ENCODE measurements at regions not wholly inside any gene's neighbourhood (a gene's known extent, or its start where the extent isn't known, plus 50 kb on each side); places are given as distances from the start of the nearest gene placed in this dataset.
"Not testable (repeated sequence)": the region's sequence is repeated elsewhere in the genome, so short reads cannot be mapped to it uniquely, and the experiment has no call there.

DNA sequence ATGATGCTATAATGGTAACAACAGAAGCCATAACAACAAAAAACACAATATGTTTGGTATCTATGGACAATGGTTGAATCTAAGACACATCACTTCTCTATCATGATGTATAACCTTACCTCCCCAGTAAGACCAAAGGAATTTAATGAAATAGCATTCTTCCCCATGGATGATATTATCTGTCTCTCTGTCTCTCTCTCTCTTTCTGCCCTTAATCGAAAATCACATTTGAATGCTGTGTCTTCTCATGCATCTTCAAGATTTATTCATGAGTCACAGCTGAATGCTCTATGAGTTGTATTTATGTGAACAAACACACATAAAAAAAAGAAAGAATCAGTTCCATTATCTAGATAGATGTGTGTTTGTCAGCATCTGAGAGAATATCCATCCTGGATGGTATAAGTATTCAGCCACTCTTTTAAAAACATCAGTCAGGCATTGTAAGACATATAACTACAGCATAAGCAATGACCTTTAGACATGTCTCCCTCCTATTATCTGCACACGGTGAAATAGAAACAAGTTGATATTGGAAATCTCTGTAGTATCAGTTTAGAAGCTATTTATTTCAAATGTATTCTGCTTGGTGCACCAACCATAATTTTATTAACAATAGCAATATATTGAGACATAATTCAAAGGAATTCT, 433.3 kb downstream of the TOX3 start:
- Mint-ChIP-seq H3K27me3 (ENCODE audit: low read depth) (no peaks in the 10 kb centered on the region), H3K9me3 (ENCODE audit: low read depth) (no peaks in the 10 kb centered on the region), H3K4me3 (ENCODE audit: unreplicated experiment) (no peak overlapping the region), H3K36me3 (ENCODE audit: low read depth) (no peaks in the 10 kb centered on the region), H3K4me1 (ENCODE audit: low read depth) (peaks cover 25% of the 10 kb centered on the region), H3K27ac (ENCODE audit: unreplicated experiment) (peak overlapping the region; percentile 80)
- no peak for DNase-seq (ENCODE audit: low spot score)
- TF ChIP-seq CTCF (IDR thresholded peaks at IDR 0.05), result no peak

DNA sequence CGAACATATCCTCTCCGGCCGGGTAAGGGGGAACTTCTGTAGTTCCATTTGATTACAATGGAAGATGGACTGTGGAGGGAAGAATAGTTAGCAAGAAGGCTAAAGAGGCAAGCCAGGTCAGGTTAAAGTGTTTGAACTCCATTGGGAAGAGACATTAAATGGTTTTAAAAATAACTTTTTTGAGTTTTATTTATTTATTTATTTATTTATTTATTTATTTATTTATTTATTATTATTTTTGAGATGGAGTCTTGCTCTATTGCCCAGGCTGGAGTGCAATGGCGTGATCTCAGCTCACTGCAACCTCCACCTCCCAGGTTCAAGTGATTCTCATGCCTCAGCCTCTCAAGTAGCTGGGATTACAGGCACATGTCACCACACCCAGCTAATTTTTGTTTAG, 441.9 kb downstream of the TOX3 start:
- not testable (repeated sequence) for H3K9me3 Mint-ChIP-seq (ENCODE audit: low read depth); DNase-seq (ENCODE audit: low spot score); H3K4me3 Mint-ChIP-seq (ENCODE audit: unreplicated experiment); H3K27ac Mint-ChIP-seq (ENCODE audit: unreplicated experiment); H3K27me3 Mint-ChIP-seq (ENCODE audit: low read depth); H3K36me3 Mint-ChIP-seq (ENCODE audit: low read depth); H3K4me1 Mint-ChIP-seq (ENCODE audit: low read depth)

DNA sequence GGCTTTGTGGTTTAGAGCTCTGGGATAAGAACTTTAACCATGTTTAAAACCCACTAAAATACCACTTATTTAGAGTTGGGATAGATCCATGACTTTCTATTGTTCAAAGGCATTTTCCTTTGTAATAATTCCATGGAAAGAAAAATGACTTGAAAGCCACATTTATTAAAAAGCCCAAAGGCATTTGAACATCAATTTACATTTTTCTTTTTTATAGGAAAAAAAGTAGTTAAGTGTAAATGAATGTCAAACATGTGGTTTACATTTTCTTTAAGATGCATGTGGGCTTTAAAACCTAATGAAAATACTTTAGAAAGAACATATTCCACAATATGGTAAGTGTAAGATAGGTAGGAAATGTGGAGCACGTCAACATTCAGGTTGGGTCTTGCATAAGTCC, 443.2 kb downstream of the TOX3 start:
- H3K4me1 Mint-ChIP-seq (ENCODE audit: low read depth), result no peaks in the 10 kb centered on the region
- H3K36me3 Mint-ChIP-seq (ENCODE audit: low read depth), result no peaks in the 10 kb centered on the region
- H3K9me3 Mint-ChIP-seq (ENCODE audit: low read depth), result no peaks in the 10 kb centered on the region
- DNase-seq (ENCODE audit: low spot score), result no peak
- H3K27ac Mint-ChIP-seq (ENCODE audit: unreplicated experiment), result no peak overlapping the region
- no peaks in the 10 kb centered on the region for H3K27me3 Mint-ChIP-seq (ENCODE audit: low read depth)
- no peak overlapping the region for H3K4me3 Mint-ChIP-seq (ENCODE audit: unreplicated experiment)
- no peak for TF ChIP-seq CTCF (IDR thresholded peaks at IDR 0.05)

GRCh38 chr16:52101246-52101645, 445.7 kb downstream of the TOX3 start:
- no peak overlapping the region for H3K4me3 Mint-ChIP-seq (ENCODE audit: unreplicated experiment)
- TF ChIP-seq CTCF (IDR thresholded peaks at IDR 0.05), result no peak
- H3K4me1 Mint-ChIP-seq (ENCODE audit: low read depth), result no peaks in the 10 kb centered on the region
- DNase-seq (ENCODE audit: low spot score), result no peak
- no peaks in the 10 kb centered on the region for H3K36me3 Mint-ChIP-seq (ENCODE audit: low read depth)
- no peaks in the 10 kb centered on the region for H3K9me3 Mint-ChIP-seq (ENCODE audit: low read depth)
- H3K27ac Mint-ChIP-seq (ENCODE audit: unreplicated experiment), result no peak overlapping the region
- H3K27me3 Mint-ChIP-seq (ENCODE audit: low read depth), result no peaks in the 10 kb centered on the region

DNA sequence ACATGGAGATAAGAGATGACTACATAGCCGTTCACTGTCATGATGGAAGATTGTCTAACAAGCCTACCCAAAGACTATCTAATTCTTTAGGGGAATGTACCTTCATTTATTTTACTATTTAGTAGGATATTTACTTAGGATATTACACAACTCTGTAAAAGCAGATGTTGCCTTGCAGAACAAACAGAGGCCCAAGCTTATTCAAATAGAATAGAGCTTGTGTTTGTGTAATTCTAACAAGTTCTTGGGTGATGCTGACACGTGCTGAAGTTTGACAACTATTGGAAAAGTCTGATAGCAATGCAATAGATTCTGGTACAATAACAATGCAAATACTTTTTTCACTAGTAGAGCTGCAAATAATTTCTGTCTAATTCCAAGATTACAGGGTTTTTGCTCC, 447.6 kb downstream of the TOX3 start:
- no peaks in the 10 kb centered on the region for H3K36me3 Mint-ChIP-seq (ENCODE audit: low read depth)
- no peaks in the 10 kb centered on the region for H3K4me1 Mint-ChIP-seq (ENCODE audit: low read depth)
- TF ChIP-seq CTCF (IDR thresholded peaks at IDR 0.05), result no peak
- DNase-seq (ENCODE audit: low spot score), result no peak
- no peaks in the 10 kb centered on the region for H3K27me3 Mint-ChIP-seq (ENCODE audit: low read depth)
- H3K4me3 Mint-ChIP-seq (ENCODE audit: unreplicated experiment), result no peak overlapping the region
- H3K9me3 Mint-ChIP-seq (ENCODE audit: low read depth), result no peaks in the 10 kb centered on the region
- no peak overlapping the region for H3K27ac Mint-ChIP-seq (ENCODE audit: unreplicated experiment)

GRCh38 chr16:52095471-52095870, 451.5 kb downstream of the TOX3 start:
- Mint-ChIP-seq H3K9me3 (ENCODE audit: low read depth) (no peaks in the 10 kb centered on the region), H3K36me3 (ENCODE audit: low read depth) (no peaks in the 10 kb centered on the region), H3K4me1 (ENCODE audit: low read depth) (no peaks in the 10 kb centered on the region), H3K27me3 (ENCODE audit: low read depth) (no peaks in the 10 kb centered on the region), H3K4me3 (ENCODE audit: unreplicated experiment) (no peak overlapping the region), H3K27ac (ENCODE audit: unreplicated experiment) (no peak overlapping the region)
- no peak for TF ChIP-seq CTCF (IDR thresholded peaks at IDR 0.05)
- no peak for DNase-seq (ENCODE audit: low spot score)

All from chondrocyte (in vitro differentiated cells).